HG02981 (cell line): ENCODE measurements at regions not wholly inside any gene's neighbourhood (a gene's known extent, or its start where the extent isn't known, plus 50 kb on each side); places are given as distances from the start of the nearest gene placed in this dataset.
"Not testable (repeated sequence)": the region's sequence is repeated elsewhere in the genome, so short reads cannot be mapped to it uniquely, and the experiment has no call there.

Source experiments
- ATAC-seq: cut with Tn5 transposase; IDR thresholded peaks from one replicate; pipeline ENCODE4 v1.9.1; 2021; ENCODE audit warnings: mild to moderate bottlenecking, moderate library complexity; ENCODE audit not compliant: unreplicated experiment

- no peak for ATAC-seq
These were observed 72.7 kb upstream of the NALF2 start for GRCh38 chrX:69431420-69431819.

GRCh38 chrX:69430785-69431184, 73.3 kb upstream of the NALF2 start:
- ATAC-seq, result no peak

GRCh38 chrX:69429339-69430015, 74.6 kb upstream of the NALF2 start:
- no peak for ATAC-seq

- ATAC-seq, result no peak
These were observed 75.9 kb upstream of the NALF2 start for GRCh38 chrX:69428216-69428615.

- ATAC-seq, result no peak
These were observed 79.2 kb upstream of the NALF2 start for GRCh38 chrX:69424910-69425309.

GRCh38 chrX:69424161-69424560, 80.0 kb upstream of the NALF2 start:
- ATAC-seq, result no peak

- ATAC-seq, result not testable (repeated sequence)
These were observed 81.9 kb upstream of the NALF2 start for GRCh38 chrX:69422208-69422607.

GRCh38 chrX:69415698-69416097, 88.4 kb upstream of the NALF2 start:
- no peak for ATAC-seq

- ATAC-seq, result no peak
These were observed 91.5 kb upstream of the NALF2 start for GRCh38 chrX:69412661-69413060.

GRCh38 chrX:69398881-69399280, 105.2 kb upstream of the NALF2 start:
- no peak for ATAC-seq

- ATAC-seq, result no peak
These were observed 107.2 kb upstream of the NALF2 start for GRCh38 chrX:69396916-69397315.

GRCh38 chrX:69395306-69395705, 108.8 kb upstream of the NALF2 start:
- no peak for ATAC-seq

GRCh38 chrX:69389101-69389501, 115.0 kb upstream of the NALF2 start:
- ATAC-seq, result no peak

GRCh38 chrX:69388526-69388925, 115.6 kb upstream of the NALF2 start:
- ATAC-seq, result no peak

- peak; percentile 61 for ATAC-seq
These were observed 116.3 kb upstream of the NALF2 start for GRCh38 chrX:69387567-69388487.

GRCh38 chrX:69386681-69387080, 117.4 kb upstream of the NALF2 start:
- ATAC-seq, result no peak

GRCh38 chrX:69379412-69379811, 124.7 kb upstream of the NALF2 start:
- ATAC-seq, result no peak

GRCh38 chrX:69374569-69374968, 129.6 kb upstream of the NALF2 start:
- ATAC-seq, result no peak

GRCh38 chrX:69372435-69372834, 131.7 kb upstream of the NALF2 start:
- no peak for ATAC-seq

GRCh38 chrX:69371159-69371558, 133.0 kb upstream of the NALF2 start:
- ATAC-seq, result no peak

GRCh38 chrX:69369999-69370398, 134.1 kb upstream of the NALF2 start:
- no peak for ATAC-seq

GRCh38 chrX:69366183-69366582, 137.9 kb upstream of the NALF2 start:
- ATAC-seq, result no peak
